ENCODE measurements at regions not wholly inside any gene's neighbourhood (a gene's known extent, or its start where the extent isn't known, plus 50 kb on each side); places are given as distances from the start of the nearest gene placed in this dataset.

DNA sequence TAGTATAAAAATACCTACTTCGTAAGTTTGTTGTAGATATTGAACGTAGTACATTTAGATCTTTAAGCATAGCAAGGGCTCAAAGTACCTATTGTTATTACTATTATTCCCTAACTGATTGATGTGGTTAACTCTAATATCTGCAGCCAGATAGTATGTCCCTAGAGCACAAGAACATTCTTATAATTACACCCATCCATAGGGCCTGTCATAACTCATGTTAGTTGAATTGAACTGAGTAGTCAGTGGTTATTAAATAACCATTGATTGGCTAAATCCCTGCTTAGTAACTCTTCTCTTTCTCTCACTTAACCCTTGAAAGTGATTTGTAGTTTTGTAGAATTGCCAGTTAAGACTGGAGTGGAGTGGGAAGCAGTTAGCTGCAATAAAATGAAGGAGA, 207.5 kb upstream of the HS3ST5 start (continued):
- TF ChIP-seq, protein P1, sequence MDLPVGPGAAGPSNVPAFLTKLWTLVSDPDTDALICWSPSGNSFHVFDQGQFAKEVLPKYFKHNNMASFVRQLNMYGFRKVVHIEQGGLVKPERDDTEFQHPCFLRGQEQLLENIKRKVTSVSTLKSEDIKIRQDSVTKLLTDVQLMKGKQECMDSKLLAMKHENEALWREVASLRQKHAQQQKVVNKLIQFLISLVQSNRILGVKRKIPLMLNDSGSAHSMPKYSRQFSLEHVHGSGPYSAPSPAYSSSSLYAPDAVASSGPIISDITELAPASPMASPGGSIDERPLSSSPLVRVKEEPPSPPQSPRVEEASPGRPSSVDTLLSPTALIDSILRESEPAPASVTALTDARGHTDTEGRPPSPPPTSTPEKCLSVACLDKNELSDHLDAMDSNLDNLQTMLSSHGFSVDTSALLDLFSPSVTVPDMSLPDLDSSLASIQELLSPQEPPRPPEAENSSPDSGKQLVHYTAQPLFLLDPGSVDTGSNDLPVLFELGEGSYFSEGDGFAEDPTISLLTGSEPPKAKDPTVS (IDR thresholded peaks at IDR 0.05; ENCODE audit: low read depth, low read length), result no peak

DNA sequence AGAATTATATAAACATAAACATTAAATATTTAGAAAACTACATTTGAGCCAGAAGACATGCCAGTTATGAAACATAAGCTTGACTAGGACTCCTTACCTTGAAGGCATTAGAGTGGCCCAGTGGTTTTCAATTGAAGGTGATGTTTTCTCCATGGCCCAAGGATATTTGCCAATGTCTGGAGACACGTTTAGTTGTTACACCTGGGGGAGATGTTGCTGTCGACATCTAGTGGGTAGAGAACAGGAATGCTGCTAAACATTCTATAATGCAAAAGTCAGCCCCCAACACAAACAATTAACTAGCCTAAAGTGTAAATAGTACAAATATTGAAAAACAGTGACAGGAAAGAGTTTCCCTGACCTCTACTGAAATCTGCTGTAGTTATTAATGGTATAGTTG, 200.9 kb upstream of the HS3ST5 start:
- H4K20me1 ChIP-seq (ENCODE audit: control insufficient read depth, insufficient read depth), result no peaks in the 10 kb centered on the region
- H3K27me3 ChIP-seq (replicated peaks in 1 of 2; ENCODE audit: control insufficient read depth in 2 of 2, insufficient read depth in 2 of 2, low read length in 1 of 2), result no peaks in the 10 kb centered on the region
- BruUV-seq (replicated peaks), result no TSS peak
- H3K4me2 ChIP-seq (ENCODE audit: control insufficient read depth, insufficient read depth), result no peak overlapping the region
- SMC1A ChIA-PET (ENCODE audit: uncharacterized antibody, unreplicated experiment), result no interaction called here
- no peak overlapping the region for H2AFZ ChIP-seq (ENCODE audit: control insufficient read depth, low read depth, low read length)
- intact Hi-C loops (cut with micrococcal nuclease; ENCODE audit: unreplicated experiment) (no loop called here), in situ Hi-C loops (cut with MboI) (no loop called here)
- no peak for FAIRE-seq
- no peaks in the 10 kb centered on the region for H3K9me3 ChIP-seq (replicated peaks; ENCODE audit: control insufficient read depth, insufficient read depth, low read length)
- no peak for ATAC-seq
- no peak overlapping the region for H3K9ac ChIP-seq (ENCODE audit: control insufficient read depth, insufficient read depth, low read length)
- TF ChIP-seq, protein P2, sequence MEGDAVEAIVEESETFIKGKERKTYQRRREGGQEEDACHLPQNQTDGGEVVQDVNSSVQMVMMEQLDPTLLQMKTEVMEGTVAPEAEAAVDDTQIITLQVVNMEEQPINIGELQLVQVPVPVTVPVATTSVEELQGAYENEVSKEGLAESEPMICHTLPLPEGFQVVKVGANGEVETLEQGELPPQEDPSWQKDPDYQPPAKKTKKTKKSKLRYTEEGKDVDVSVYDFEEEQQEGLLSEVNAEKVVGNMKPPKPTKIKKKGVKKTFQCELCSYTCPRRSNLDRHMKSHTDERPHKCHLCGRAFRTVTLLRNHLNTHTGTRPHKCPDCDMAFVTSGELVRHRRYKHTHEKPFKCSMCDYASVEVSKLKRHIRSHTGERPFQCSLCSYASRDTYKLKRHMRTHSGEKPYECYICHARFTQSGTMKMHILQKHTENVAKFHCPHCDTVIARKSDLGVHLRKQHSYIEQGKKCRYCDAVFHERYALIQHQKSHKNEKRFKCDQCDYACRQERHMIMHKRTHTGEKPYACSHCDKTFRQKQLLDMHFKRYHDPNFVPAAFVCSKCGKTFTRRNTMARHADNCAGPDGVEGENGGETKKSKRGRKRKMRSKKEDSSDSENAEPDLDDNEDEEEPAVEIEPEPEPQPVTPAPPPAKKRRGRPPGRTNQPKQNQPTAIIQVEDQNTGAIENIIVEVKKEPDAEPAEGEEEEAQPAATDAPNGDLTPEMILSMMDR (IDR thresholded peaks at IDR 0.05 in 2 of 3, conservative IDR thresholded peaks at IDR 0.05 in 1 of 3; ENCODE audit: control insufficient read depth in 2 of 3, extremely low read depth in 1 of 3, insufficient read depth in 1 of 3, low read depth in 3 of 3, low read length in 3 of 3), result no peak
- TF ChIP-seq MEF2A (IDR thresholded peaks at IDR 0.05; ENCODE audit: insufficient read depth, low read depth, low read length), result no peak
- TF ChIP-seq RCOR1 (conservative IDR thresholded peaks at IDR 0.05; ENCODE audit: low read depth, low read length), result no peak
- TF ChIP-seq, protein P3, sequence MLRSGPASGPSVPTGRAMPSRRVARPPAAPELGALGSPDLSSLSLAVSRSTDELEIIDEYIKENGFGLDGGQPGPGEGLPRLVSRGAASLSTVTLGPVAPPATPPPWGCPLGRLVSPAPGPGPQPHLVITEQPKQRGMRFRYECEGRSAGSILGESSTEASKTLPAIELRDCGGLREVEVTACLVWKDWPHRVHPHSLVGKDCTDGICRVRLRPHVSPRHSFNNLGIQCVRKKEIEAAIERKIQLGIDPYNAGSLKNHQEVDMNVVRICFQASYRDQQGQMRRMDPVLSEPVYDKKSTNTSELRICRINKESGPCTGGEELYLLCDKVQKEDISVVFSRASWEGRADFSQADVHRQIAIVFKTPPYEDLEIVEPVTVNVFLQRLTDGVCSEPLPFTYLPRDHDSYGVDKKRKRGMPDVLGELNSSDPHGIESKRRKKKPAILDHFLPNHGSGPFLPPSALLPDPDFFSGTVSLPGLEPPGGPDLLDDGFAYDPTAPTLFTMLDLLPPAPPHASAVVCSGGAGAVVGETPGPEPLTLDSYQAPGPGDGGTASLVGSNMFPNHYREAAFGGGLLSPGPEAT (IDR thresholded peaks at IDR 0.05; ENCODE audit: low read depth), result no peak
- no peak for TF ChIP-seq ESRRA (IDR thresholded peaks at IDR 0.05; ENCODE audit: low read length)
- TF ChIP-seq KLF5 (IDR thresholded peaks at IDR 0.05; ENCODE audit: partially characterized antibody), result no peak
- TF ChIP-seq SUPT20H (IDR thresholded peaks at IDR 0.05; ENCODE audit: borderline replicate concordance, control insufficient read depth, low read depth, low read length), result no peak
- no peak for TF ChIP-seq CEBPB (IDR thresholded peaks at IDR 0.05; ENCODE audit: borderline replicate concordance in 1 of 2, low read depth in 2 of 2, low read length in 2 of 2)
- no peak overlapping the region for H3K4me3 ChIP-seq
- no peak overlapping the region for H3K27ac ChIP-seq (ENCODE audit: control insufficient read depth, insufficient read depth)
- RAD21 ChIA-PET (ENCODE audit: unreplicated experiment), result no interaction called here
- H3K4me1 ChIP-seq (ENCODE audit: control insufficient read depth, insufficient read depth, low read length), result no peaks in the 10 kb centered on the region
- POLR2A ChIA-PET, result no interaction called here
- H3K36me3 ChIP-seq (ENCODE audit: control insufficient read depth in 2 of 2, insufficient read depth in 2 of 2, low read length in 1 of 2), result no peaks in the 10 kb centered on the region
- 0% methylated on average over 2 of the region's 2 CpGs for WGBS (ENCODE audit: insufficient coverage, insufficient replicate concordance, low lambda C conversion rate, missing lambda C conversion rate)
- no peaks in the 10 kb centered on the region for H3K79me2 ChIP-seq (ENCODE audit: control insufficient read depth, insufficient read depth, low read length)
- CTCF ChIA-PET, result no interaction called here
- no peak for DNase-seq (ENCODE audit: low read depth, low spot score)
